CD1c-positive myeloid dendritic cell (primary cell): ENCODE measurements at regions not wholly inside any gene's neighbourhood (a gene's known extent, or its start where the extent isn't known, plus 50 kb on each side); places are given as distances from the start of the nearest gene placed in this dataset.
"Not testable (repeated sequence)": the region's sequence is repeated elsewhere in the genome, so short reads cannot be mapped to it uniquely, and the experiment has no call there.

Experiments
- DNase-seq: peaks from one replicate; pipeline ENCODE4 v3.0.0-alpha.2; 2016; ENCODE audit errors: extremely low spot score

GRCh38 chr1:238767321-238767720 is 619.0 kb upstream of the CHRM3 start:
- no peak for DNase-seq

GRCh38 chr1:238764779-238765178 is 621.6 kb upstream of the CHRM3 start:
- no peak for DNase-seq

GRCh38 chr1:238753252-238753651 is 633.1 kb upstream of the CHRM3 start:
- no peak for DNase-seq

GRCh38 chr1:238752327-238752726 is 634.0 kb upstream of the CHRM3 start:
- DNase-seq: no peak

GRCh38 chr1:238745069-238745468 is 641.3 kb upstream of the CHRM3 start:
- no peak for DNase-seq

GRCh38 chr1:238738892-238739291 is 647.5 kb upstream of the CHRM3 start:
- DNase-seq: no peak

GRCh38 chr1:238727670-238728069 is 658.7 kb upstream of the CHRM3 start:
- no peak for DNase-seq

GRCh38 chr1:238722812-238723211 is 663.6 kb upstream of the CHRM3 start:
- no peak for DNase-seq

DNA sequence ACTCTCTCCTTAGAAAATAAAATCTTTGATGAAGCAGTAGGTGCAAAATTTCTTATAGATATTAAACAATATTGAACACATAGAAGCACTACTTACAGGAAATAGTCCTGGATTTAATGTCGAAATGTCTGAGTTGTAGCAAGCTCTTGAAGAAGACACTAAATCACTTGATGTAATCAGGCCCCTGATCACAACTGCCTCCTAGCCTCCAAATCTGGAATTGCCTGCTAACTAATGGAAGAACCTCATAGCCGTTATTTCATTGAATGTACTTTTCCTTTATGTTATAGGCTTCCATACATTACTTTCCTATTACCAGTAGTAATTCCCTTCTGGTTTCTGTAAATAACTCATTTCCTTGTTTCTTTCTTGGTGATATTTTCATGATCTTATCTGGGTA is 675.7 kb upstream of the CHRM3 start:
- no peak for DNase-seq

GRCh38 chr1:238701024-238701423 is 685.3 kb upstream of the CHRM3 start:
- no peak for DNase-seq

GRCh38 chr1:238690415-238690814 is 696.0 kb upstream of the CHRM3 start:
- DNase-seq: no peak

DNA sequence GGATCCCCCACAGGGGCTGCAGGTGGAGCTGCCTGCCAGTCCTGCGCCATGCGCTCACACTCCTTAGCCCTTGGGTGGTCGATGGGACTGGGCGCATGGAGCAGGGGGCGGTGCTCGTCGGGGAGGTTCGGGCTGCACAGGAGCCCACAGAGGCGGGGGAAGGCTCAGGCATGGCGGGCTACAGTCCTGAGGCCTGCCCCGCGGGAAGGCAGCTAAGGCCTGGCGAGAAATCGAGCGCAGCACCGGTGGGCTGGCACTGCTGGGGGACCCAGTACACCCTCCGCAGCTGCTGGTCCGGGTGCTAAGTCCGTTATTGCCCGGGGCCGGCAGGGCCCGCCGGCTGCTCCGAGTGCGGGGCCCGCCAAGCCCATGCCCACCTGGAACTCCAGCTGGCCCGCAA is 701.8 kb upstream of the CHRM3 start:
- not testable (repeated sequence) for DNase-seq

DNA sequence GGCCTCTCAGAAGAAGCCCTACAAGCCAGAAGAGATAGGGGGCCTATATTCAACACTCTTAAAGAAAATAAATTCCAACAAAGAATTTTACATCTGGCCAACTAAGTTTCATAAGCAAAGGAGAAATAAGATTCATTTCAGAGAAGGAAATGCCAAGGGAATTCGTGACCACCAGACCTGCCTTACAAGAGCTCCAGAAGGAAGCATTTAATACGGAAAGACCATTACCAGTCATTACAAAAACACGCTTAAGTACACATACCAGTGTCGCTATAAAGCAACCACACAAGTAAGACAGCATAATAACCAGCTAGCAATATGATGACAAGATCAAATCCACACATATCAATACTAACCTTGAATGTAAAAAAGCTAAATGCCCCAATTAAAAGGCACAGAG is 704.9 kb upstream of the CHRM3 start:
- DNase-seq: no peak

DNA sequence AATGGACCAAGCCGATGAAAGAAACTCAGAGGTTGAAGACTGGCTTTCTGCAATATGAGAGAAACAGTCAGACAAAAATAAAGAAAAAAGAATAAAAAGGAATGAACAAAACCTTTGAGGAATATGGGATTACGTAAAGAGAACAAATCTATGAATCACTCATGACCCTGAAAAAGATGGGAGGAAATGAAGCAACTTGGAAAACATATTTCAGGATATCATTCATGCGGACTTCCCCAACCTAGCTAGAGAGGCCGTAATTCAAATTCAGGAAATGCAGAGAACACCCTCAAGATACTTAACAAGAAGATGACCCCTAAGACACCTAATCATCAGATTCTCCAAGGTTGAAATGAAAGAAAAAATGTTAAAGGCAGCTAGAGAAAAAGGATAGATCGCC is 705.3 kb upstream of the CHRM3 start:
- no peak for DNase-seq

GRCh38 chr1:238677567-238677966 is 708.8 kb upstream of the CHRM3 start:
- DNase-seq: no peak

GRCh38 chr1:238675221-238675620 is 711.1 kb upstream of the CHRM3 start:
- no peak for DNase-seq

GRCh38 chr1:238674316-238674715 is 712.1 kb upstream of the CHRM3 start:
- DNase-seq: no peak

DNA sequence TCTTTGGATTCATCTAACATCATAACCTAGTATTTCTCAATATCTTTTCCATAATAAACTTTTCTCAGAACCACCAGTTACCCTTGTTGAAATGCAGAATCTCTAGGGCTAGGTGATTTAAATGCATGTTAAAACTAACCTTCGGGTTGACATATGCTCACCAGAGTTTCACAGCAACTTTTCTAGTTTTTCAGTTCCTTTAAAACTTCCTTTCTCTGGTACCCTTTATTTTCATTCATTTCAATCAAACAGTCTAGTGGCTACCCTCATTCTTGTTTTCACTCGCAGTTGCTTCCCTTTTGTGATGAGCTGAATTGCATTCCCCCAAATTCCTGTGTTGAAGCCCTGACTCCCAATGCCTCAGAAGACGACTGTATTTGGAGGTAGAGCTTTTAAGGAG is 712.8 kb upstream of the CHRM3 start:
- DNase-seq: no peak

- no peak for DNase-seq
Measured at GRCh38 chr1:238672806-238673205, 713.6 kb upstream of the CHRM3 start.

GRCh38 chr1:238672262-238672661 is 714.1 kb upstream of the CHRM3 start:
- DNase-seq: no peak

DNA sequence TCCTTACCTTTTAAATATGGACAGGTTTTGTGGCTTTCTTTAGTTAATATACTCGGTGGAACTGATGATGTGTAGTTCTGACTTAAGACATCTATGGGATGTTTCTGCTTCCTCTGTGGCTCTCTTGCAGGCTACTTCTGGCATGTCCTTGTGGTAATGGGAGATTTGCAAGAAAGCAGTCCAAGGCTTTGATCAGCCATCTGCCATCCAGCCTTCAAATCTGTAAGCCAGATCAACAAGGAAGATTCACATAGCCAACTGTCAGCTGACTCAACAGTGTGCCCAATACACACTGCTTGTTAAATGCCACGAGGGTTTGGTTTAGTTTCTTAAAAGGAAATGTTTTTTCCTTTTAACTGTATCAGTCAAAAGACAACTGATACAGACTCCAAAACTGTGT is 722.2 kb upstream of the CHRM3 start:
- DNase-seq: no peak

DNA sequence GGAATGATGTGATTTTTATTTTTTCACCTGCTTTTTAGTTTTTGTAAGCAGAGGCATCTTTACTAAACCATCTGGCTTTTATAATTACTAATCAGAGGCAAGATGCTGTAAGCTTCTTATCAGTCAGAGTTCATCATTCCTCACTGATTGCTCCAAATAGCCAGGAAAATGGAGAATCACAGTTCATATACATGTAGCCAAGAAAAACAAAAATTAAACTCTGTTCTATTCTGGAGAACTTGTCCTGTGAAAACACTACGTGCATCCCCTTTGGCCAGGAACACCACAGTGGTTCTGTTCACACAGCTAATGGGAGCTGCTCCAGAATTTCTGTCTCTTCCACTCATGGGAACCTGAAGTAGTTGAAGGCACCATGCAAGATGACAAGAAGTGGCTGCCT is 725.5 kb upstream of the CHRM3 start:
- DNase-seq: no peak

DNA sequence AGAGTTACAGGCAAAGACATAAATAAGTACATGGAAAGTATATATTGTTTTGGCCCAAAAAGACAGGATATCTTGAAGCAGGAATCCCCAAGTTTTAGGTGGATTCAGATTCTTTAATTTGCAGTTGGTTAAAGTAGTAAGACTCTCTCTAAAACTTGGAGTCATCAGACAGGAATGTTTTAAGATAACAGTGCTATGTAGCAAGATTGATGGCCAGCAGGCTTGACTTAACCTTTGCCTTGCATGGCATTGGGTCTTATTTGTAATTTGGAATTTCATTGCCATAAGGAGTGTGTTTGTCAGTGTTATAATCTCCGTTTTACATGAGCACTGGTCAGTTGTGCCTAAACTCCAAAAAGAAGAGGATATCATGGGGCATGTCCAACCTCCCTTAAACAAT is 727.6 kb upstream of the CHRM3 start:
- no peak for DNase-seq

GRCh38 chr1:238653693-238654321 is 732.6 kb upstream of the CHRM3 start:
- no peak for DNase-seq
